GM23338 (cell line): ENCODE measurements at regions not wholly inside any gene's neighbourhood (a gene's known extent, or its start where the extent isn't known, plus 50 kb on each side); places are given as distances from the start of the nearest gene placed in this dataset.

Experiments used
- CREB1 ChIP-seq: fragments of 250-450 bp; sonication (Bioruptor Pico); IDR thresholded peaks from 2 replicates; pipeline ENCODE4 v1.5.0; 2020; ENCODE audit warnings: low read depth, mild to moderate bottlenecking, moderate library complexity
- EZH2 ChIP-seq: fragments of 200-600 bp; sonication (generic); IDR thresholded peaks from one replicate; pipeline ENCODE4 v1.8.0; 2017; ENCODE audit warnings: antibody characterized with exemption, mild to moderate bottlenecking, low read depth; ENCODE audit not compliant: unreplicated experiment
- EZH2phosphoT487 ChIP-seq: fragments of 200-600 bp; sonication (generic); IDR thresholded peaks from one replicate; pipeline ENCODE4 v1.8.1; 2018; ENCODE audit warnings: antibody characterized with exemption; ENCODE audit not compliant: unreplicated experiment
- JUNB ChIP-seq: IDR thresholded peaks from one replicate; pipeline ENCODE4 v1.6.1; 2016; ENCODE audit warnings: antibody characterized with exemption; ENCODE audit not compliant: unreplicated experiment
- POLR2AphosphoS5 ChIP-seq: IDR thresholded peaks from 2 replicates; pipeline ENCODE4 v1.6.1; 2016; ENCODE audit warnings: antibody characterized with exemption, low read depth
- STAT1 ChIP-seq: IDR thresholded peaks from one replicate; pipeline ENCODE4 v1.6.1; 2016; ENCODE audit warnings: antibody characterized with exemption; ENCODE audit not compliant: unreplicated experiment
- ZNF331 ChIP-seq: fragments of 250-450 bp; sonication (Bioruptor Pico); IDR thresholded peaks from 2 replicates; pipeline ENCODE4 v1.5.0; 2020; ENCODE audit warnings: low read depth, mild to moderate bottlenecking, moderate library complexity
- TF ChIP-seq, protein P1 (sequence below), 2 experiments: fragments of 200-600 bp in 1 of 2; sonication (generic) in 1 of 2; conservative IDR thresholded peaks; 2 replicates each; pipeline versions ENCODE4 v1.5.1 to v1.6.1; 2016 to 2017; ENCODE audit warnings: antibody characterized with exemption in 2 of 2, low read depth in 2 of 2, mild to moderate bottlenecking in 2 of 2, moderate library complexity in 1 of 2
- TF ChIP-seq, protein P2 (sequence below): IDR thresholded peaks from one replicate; pipeline ENCODE4 v1.6.1; 2018; ENCODE audit warnings: antibody characterized with exemption; ENCODE audit not compliant: unreplicated experiment

DNA sequence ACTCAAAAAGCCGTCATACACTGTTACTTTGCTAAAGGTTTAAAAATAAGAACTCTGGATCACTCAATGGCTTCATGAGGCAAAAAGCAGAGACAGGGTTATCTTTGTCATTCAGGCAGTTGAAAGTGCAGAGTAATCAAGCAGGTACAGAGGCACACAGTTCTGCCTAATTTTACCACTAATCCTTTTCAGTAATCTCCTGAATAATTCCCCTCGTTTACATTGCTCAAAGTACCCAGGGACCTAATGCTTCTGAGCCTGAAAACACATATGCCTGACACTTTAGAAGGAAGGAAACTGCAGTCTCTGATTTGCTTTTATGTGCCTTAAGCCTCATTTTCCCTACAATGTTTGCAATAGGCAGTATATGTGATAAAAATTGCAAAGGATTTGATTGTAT lies 71.4 kb upstream of the TRAM1L1 start:
- TF ChIP-seq CREB1 (CRISPR knock-in tag) (no peak), POLR2AphosphoS5 (no peak), EZH2phosphoT487 (no peak), EZH2 (no peak), STAT1 (no peak), ZNF331 (no peak), JUNB (no peak)
- TF ChIP-seq, protein P1, sequence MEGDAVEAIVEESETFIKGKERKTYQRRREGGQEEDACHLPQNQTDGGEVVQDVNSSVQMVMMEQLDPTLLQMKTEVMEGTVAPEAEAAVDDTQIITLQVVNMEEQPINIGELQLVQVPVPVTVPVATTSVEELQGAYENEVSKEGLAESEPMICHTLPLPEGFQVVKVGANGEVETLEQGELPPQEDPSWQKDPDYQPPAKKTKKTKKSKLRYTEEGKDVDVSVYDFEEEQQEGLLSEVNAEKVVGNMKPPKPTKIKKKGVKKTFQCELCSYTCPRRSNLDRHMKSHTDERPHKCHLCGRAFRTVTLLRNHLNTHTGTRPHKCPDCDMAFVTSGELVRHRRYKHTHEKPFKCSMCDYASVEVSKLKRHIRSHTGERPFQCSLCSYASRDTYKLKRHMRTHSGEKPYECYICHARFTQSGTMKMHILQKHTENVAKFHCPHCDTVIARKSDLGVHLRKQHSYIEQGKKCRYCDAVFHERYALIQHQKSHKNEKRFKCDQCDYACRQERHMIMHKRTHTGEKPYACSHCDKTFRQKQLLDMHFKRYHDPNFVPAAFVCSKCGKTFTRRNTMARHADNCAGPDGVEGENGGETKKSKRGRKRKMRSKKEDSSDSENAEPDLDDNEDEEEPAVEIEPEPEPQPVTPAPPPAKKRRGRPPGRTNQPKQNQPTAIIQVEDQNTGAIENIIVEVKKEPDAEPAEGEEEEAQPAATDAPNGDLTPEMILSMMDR (conservative IDR thresholded peaks at IDR 0.05; ENCODE audit: low read depth in 2 of 2): no peak
- TF ChIP-seq, protein P2, sequence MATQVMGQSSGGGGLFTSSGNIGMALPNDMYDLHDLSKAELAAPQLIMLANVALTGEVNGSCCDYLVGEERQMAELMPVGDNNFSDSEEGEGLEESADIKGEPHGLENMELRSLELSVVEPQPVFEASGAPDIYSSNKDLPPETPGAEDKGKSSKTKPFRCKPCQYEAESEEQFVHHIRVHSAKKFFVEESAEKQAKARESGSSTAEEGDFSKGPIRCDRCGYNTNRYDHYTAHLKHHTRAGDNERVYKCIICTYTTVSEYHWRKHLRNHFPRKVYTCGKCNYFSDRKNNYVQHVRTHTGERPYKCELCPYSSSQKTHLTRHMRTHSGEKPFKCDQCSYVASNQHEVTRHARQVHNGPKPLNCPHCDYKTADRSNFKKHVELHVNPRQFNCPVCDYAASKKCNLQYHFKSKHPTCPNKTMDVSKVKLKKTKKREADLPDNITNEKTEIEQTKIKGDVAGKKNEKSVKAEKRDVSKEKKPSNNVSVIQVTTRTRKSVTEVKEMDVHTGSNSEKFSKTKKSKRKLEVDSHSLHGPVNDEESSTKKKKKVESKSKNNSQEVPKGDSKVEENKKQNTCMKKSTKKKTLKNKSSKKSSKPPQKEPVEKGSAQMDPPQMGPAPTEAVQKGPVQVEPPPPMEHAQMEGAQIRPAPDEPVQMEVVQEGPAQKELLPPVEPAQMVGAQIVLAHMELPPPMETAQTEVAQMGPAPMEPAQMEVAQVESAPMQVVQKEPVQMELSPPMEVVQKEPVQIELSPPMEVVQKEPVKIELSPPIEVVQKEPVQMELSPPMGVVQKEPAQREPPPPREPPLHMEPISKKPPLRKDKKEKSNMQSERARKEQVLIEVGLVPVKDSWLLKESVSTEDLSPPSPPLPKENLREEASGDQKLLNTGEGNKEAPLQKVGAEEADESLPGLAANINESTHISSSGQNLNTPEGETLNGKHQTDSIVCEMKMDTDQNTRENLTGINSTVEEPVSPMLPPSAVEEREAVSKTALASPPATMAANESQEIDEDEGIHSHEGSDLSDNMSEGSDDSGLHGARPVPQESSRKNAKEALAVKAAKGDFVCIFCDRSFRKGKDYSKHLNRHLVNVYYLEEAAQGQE: no peak
